Kidney (tissue), 13 donors: ENCODE measurements at regions not wholly inside any gene's neighbourhood (a gene's known extent, or its start where the extent isn't known, plus 50 kb on each side); places are given as distances from the start of the nearest gene placed in this dataset.

Experiments
- DNase-seq, 5 donors: peaks; one replicate each; pipeline ENCODE4 v3.0.0-alpha.2; 2013 to 2020
- FAIRE-seq: peaks from 2 replicates; lab custom pipeline; 2012; peaks lifted over from hg19 to GRCh38; lab: Jason Lieb, UNC
- H3K27ac ChIP-seq, 2 donors: one replicate each; pipeline ENCODE4 v1.7.0; 2013; ENCODE audit warnings: low read depth in 2 of 2, low read length in 2 of 2, inconsistent platforms in 1 of 2
- H3K27me3 ChIP-seq: one replicate; pipeline ENCODE4 v1.7.1; 2013; ENCODE audit warnings: low read length, inconsistent platforms; ENCODE audit not compliant: control insufficient read depth, insufficient read depth
- H3K36me3 ChIP-seq, 3 donors: one replicate each; pipeline versions ENCODE4 v1.7.0 to v1.7.1; 2013; ENCODE audit warnings: low read length in 3 of 3, control low read depth in 1 of 3, inconsistent platforms in 1 of 3; ENCODE audit not compliant: insufficient read depth in 3 of 3, control insufficient read depth in 2 of 3
- H3K4me1 ChIP-seq, 3 donors: one replicate each; pipeline versions ENCODE4 v1.7.0 to v1.7.1; 2013; ENCODE audit warnings: low read length in 3 of 3, inconsistent platforms in 1 of 3, low read depth in 1 of 3; ENCODE audit not compliant: control insufficient read depth in 2 of 3, insufficient read depth in 2 of 3
- H3K4me3 ChIP-seq, 3 donors: one replicate each; pipeline versions ENCODE4 v1.7.0 to v1.8.1; 2013; ENCODE audit warnings: low read length in 3 of 3, control low read depth in 1 of 3, inconsistent platforms in 1 of 3
- H3K9ac ChIP-seq, 3 donors: one replicate each; pipeline versions ENCODE4 v1.7.0 to v1.7.1; 2013; ENCODE audit warnings: low read length in 3 of 3, control low read depth in 1 of 3, inconsistent platforms in 1 of 3
- H3K9me3 ChIP-seq, 3 donors: one replicate each; pipeline versions ENCODE4 v1.7.0 to v1.7.1; 2013; ENCODE audit warnings: low read length in 3 of 3, control low read depth in 1 of 3, inconsistent platforms in 1 of 3; ENCODE audit not compliant: control insufficient read depth in 2 of 3, insufficient read depth in 1 of 3
- CTCF ChIP-seq: IDR thresholded peaks from 3 replicates; pipeline ENCODE4 v1.5.1; 2012; ENCODE audit warnings: mild to moderate bottlenecking, moderate library complexity, borderline replicate concordance; ENCODE audit not compliant: insufficient read depth; ENCODE audit errors: extremely low read depth
- intact Hi-C: fragments of 100-400 bp; cut with DNase I; formaldehyde crosslinking; loops from one replicate; pipeline ENCODE4 v1.11.1; 2022
- donor health status: control.
- donor health status: control.
- donor health status: control.
- donor health status: control.
- donor health status: control.
- donor health status: DM: yes; HTN: yes; CAD: no.
- donor health status: Normal renal cell carcinoma (clear cell type).

DNA sequence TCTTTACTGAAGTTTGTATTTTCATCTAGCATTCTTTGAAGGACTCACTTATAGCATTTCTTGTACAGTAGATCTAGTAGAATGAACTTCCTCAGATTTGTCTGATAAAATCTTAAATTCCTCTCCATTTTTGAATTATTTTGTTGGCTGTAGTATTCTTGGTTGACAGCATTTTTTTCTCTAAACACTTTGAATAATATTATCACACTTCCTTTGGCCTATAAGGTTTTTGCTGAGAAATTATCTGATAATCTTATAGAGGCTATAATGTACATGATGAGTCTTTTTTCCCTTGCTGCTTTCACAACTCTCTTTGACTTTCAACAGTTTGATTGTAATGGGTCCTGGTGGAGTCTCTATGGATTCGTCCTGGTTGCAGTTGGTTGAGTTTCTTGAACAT lies 169.5 kb downstream of the NOL4 start:
- DNase-seq, result no peak
- peaks cover 0 to 8% (median 0%) of the 10 kb centered on the region in 3 donors for H3K9me3 ChIP-seq
- H3K4me1 ChIP-seq, result no peaks in the 10 kb centered on the region
- H3K27me3 ChIP-seq, result no peaks in the 10 kb centered on the region
- intact Hi-C loops, result no loop called here
- H3K36me3 ChIP-seq, result no peaks in the 10 kb centered on the region
- TF ChIP-seq CTCF, result no peak
- H3K9ac ChIP-seq, result no peak overlapping the region
- FAIRE-seq, result no peak
- no peak overlapping the region for H3K4me3 ChIP-seq
- H3K27ac ChIP-seq, result no peak overlapping the region

DNA sequence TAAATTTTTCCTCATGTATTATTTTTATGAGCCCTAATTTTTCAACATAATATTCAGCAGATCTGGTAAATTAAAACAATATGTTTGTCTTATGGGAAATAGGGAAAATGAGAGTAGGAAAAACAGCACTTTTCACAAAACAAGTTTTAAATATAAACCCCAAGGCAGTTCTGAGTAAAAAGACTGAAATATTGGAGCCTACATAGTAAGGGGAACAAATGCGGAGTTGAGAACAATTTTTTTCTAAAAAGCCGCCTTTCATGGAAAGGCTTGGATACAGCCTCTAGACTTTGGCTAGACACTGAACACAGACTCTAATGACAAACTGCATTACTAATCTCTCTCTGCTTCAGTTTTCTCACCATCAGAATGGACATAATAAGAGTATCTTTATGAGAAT lies 174.1 kb downstream of the NOL4 start:
- no peaks in the 10 kb centered on the region for H3K4me1 ChIP-seq
- intact Hi-C loops, result no loop called here
- no peaks in the 10 kb centered on the region for H3K27me3 ChIP-seq
- H3K9ac ChIP-seq, result no peak overlapping the region
- H3K27ac ChIP-seq, result no peak overlapping the region
- H3K36me3 ChIP-seq, result no peaks in the 10 kb centered on the region
- no peak overlapping the region for H3K4me3 ChIP-seq
- DNase-seq, result no peak
- peaks cover 0 to 7% (median 0%) of the 10 kb centered on the region in 3 donors for H3K9me3 ChIP-seq
- no peak for TF ChIP-seq CTCF
- no peak for FAIRE-seq

DNA sequence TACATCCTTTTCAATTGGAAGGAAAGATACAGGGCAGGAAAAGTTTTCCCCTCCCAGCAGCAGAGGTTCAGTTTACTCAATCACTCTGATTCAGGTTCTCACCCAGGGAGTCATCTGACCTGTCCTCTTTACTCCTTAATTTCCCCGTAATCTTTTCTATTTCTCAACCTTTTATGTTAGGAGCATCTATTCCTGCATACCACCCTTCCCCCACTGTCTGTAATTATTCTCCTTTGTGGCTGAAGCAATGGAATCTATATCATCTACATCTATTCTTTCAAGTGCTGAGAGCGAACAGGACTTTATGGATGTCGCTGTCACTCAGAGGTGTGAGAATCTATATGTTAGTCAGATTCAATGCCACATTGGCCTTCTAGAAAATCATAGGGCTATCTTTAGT lies 175.2 kb downstream of the NOL4 start:
- no peak for TF ChIP-seq CTCF
- FAIRE-seq, result no peak
- H3K27me3 ChIP-seq, result no peaks in the 10 kb centered on the region

DNA sequence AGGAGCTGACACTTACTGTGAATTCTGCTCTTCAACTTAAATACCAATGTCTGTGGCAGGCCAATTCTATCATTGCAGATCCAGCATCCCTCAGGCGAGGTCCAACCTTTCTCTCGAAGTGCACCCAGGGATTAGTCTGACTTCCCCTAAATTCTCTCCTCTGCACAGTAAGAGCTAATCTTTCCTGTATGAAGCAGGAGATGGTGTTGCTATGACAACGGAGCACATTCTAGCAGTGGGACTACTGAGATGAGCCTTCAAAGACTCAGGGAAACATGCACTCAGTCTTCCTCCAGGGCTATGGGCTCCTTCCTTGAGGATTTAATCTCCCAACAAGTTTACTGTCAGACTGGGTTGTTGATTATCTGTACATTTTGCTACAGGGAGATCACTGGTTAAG lies 176.3 kb downstream of the NOL4 start:
- intact Hi-C loops, result no loop called here
- Histone ChIP-seq H3K9me3 (no peaks in the 10 kb centered on the region), H3K27me3 (no peaks in the 10 kb centered on the region), H3K36me3 (no peaks in the 10 kb centered on the region), H3K4me1 (no peaks in the 10 kb centered on the region), H3K9ac (no peak overlapping the region), H3K27ac (no peak overlapping the region), H3K4me3 (no peak overlapping the region)
- TF ChIP-seq CTCF, result no peak
- DNase-seq (no peak), FAIRE-seq (no peak)

More for the DNA sequence above, 175.2 kb downstream of the NOL4 start:
- H3K4me1 ChIP-seq, result no peaks in the 10 kb centered on the region
- no peak for DNase-seq
- no peaks in the 10 kb centered on the region for H3K36me3 ChIP-seq
- no peak overlapping the region for H3K27ac ChIP-seq
- H3K9ac ChIP-seq, result no peak overlapping the region
- intact Hi-C loops, result no loop called here
- H3K9me3 ChIP-seq, result no peaks in the 10 kb centered on the region
- H3K4me3 ChIP-seq, result no peak overlapping the region
